MCF 10A (cell line): ENCODE measurements at regions not wholly inside any gene's neighbourhood (a gene's known extent, or its start where the extent isn't known, plus 50 kb on each side); places are given as distances from the start of the nearest gene placed in this dataset.

Experiments
- BruUV-seq: library from RNA; stranded (reverse); fragments of 400-500 nt; replicated peaks from 2 replicates; lab custom pipeline; 2021; lab: Mats Ljungman, UMichigan
- CTCF ChIA-PET: fragments of 300-600 bp; sonication (Branson Sonifier 250); formaldehyde crosslinking; extraction: SDS; loops from one replicate; lab custom pipeline; 2021; ENCODE audit warnings: antibody characterized with exemption, inconsistent platforms; lab: Yijun Ruan, JAX
- POLR2A ChIA-PET: fragments of 300-600, 350-650 bp; sonication (Branson Sonifier 250); formaldehyde crosslinking; extraction: SDS; loops from one replicate; lab custom pipeline; 2020; ENCODE audit warnings: antibody characterized with exemption, inconsistent platforms; lab: Yijun Ruan, JAX
- DNase-seq: peaks from one replicate; pipeline ENCODE4 v3.0.0-alpha.2; 2018; ENCODE audit not compliant: unreplicated experiment
- H3K27ac Mint-ChIP-seq: one replicate; pipeline ENCODE4 v1.8.0; 2022; ENCODE audit warnings: mild to moderate bottlenecking, low read depth, mixed read lengths; ENCODE audit not compliant: unreplicated experiment
- H3K27me3 Mint-ChIP-seq: one replicate; pipeline ENCODE4 v1.8.0; 2022; ENCODE audit warnings: mixed read lengths; ENCODE audit not compliant: insufficient read depth, unreplicated experiment
- H3K36me3 Mint-ChIP-seq: one replicate; pipeline ENCODE4 v1.8.0; 2022; ENCODE audit warnings: mild to moderate bottlenecking, moderate library complexity, mixed read lengths; ENCODE audit not compliant: insufficient read depth, unreplicated experiment
- H3K4me1 Mint-ChIP-seq: one replicate; pipeline ENCODE4 v1.8.0; 2022; ENCODE audit warnings: mixed read lengths; ENCODE audit not compliant: insufficient read depth, unreplicated experiment
- H3K4me3 Mint-ChIP-seq: one replicate; pipeline ENCODE4 v1.8.0; 2022; ENCODE audit warnings: mild to moderate bottlenecking, moderate library complexity, mixed read lengths; ENCODE audit not compliant: unreplicated experiment
- H3K9me3 Mint-ChIP-seq: one replicate; pipeline ENCODE4 v1.8.0; 2022; ENCODE audit warnings: mixed read lengths; ENCODE audit not compliant: unreplicated experiment
- intact Hi-C: fragments of 100-400 bp; cut with micrococcal nuclease; formaldehyde crosslinking; loops from 2 replicates; pipeline ENCODE4 v1.14.1; 2022
- TF ChIP-seq, protein P1 (sequence below): fragments of 200-600 bp; IDR thresholded peaks from one replicate; pipeline ENCODE4 v1.8.0; 2022; ENCODE audit warnings: antibody characterized with exemption, mild to moderate bottlenecking; ENCODE audit not compliant: unreplicated experiment

DNA sequence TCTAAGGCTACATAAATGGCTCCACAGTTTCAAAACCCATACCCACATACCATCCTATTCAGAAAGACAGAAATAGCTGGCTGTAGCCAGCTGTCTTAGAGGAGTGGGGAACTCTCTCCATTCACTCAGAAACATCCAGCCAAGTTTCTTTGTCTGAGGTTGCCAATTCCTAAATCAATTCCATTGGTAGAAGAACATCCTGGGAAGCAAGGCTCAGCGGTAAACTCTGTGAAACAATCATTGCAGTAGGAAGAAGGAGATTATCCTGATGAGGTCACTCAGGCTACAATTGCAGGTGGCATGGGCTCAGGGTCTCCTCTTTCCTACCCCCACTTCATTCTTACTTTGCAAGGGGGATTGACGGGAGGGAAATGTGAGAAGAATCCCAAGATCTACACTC lies 154.0 kb downstream of the ETV1 start:
- no TSS peak for BruUV-seq
- ChIA-PET POLR2A (no interaction called here), CTCF (no interaction called here)
- no peaks in the 10 kb centered on the region for H3K9me3 Mint-ChIP-seq
- H3K36me3 Mint-ChIP-seq, result no peaks in the 10 kb centered on the region
- H3K27me3 Mint-ChIP-seq, result no peaks in the 10 kb centered on the region
- TF ChIP-seq, protein P1, sequence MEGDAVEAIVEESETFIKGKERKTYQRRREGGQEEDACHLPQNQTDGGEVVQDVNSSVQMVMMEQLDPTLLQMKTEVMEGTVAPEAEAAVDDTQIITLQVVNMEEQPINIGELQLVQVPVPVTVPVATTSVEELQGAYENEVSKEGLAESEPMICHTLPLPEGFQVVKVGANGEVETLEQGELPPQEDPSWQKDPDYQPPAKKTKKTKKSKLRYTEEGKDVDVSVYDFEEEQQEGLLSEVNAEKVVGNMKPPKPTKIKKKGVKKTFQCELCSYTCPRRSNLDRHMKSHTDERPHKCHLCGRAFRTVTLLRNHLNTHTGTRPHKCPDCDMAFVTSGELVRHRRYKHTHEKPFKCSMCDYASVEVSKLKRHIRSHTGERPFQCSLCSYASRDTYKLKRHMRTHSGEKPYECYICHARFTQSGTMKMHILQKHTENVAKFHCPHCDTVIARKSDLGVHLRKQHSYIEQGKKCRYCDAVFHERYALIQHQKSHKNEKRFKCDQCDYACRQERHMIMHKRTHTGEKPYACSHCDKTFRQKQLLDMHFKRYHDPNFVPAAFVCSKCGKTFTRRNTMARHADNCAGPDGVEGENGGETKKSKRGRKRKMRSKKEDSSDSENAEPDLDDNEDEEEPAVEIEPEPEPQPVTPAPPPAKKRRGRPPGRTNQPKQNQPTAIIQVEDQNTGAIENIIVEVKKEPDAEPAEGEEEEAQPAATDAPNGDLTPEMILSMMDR, result no peak
- no peak overlapping the region for H3K27ac Mint-ChIP-seq
- intact Hi-C loops, result no loop called here
- no peak for DNase-seq
- no peak overlapping the region for H3K4me3 Mint-ChIP-seq
- H3K4me1 Mint-ChIP-seq, result peaks cover 13% of the 10 kb centered on the region

DNA sequence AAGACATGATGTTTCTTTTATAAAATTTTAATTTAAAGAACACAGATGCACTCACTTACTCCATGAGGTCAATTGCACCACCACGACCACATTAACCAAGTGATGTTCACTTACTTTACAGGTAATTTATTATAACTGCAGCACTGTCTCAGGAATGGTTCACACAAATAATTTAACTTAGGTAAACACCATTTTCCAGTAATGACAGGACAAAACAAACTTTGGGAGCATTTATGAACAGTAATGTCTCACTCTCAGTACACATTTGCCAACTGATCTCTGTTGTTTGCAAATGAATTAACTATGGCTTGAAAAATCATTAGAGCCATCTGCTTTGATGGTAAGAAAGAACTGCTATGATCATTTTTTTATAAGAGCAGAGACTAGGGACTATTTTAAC lies 150.4 kb downstream of the ETV1 start:
- POLR2A ChIA-PET, result no interaction called here
- no peak overlapping the region for H3K4me3 Mint-ChIP-seq
- no peak for DNase-seq
- intact Hi-C loops, result no loop called here
- no peaks in the 10 kb centered on the region for H3K27me3 Mint-ChIP-seq
- H3K36me3 Mint-ChIP-seq, result no peaks in the 10 kb centered on the region
- CTCF ChIA-PET, result no interaction called here
- H3K9me3 Mint-ChIP-seq, result no peaks in the 10 kb centered on the region
- TF ChIP-seq, protein P1, result no peak
- H3K4me1 Mint-ChIP-seq, result peaks cover 5% of the 10 kb centered on the region
- H3K27ac Mint-ChIP-seq, result no peak overlapping the region
- BruUV-seq, result no TSS peak
